Ishikawa (cell line): ENCODE measurements at regions not wholly inside any gene's neighbourhood (a gene's known extent, or its start where the extent isn't known, plus 50 kb on each side); places are given as distances from the start of the nearest gene placed in this dataset.

ENCODE experiments used
- CEBPB ChIP-seq: IDR thresholded peaks from 2 replicates; pipeline ENCODE4 v1.6.1; 2012
- CREB1 ChIP-seq: IDR thresholded peaks from 2 replicates; pipeline ENCODE4 v1.6.1; 2012; ENCODE audit warnings: low read depth
- EGR1 ChIP-seq: IDR thresholded peaks from 2 replicates; pipeline ENCODE4 v1.6.1; 2012
- EP300 ChIP-seq: IDR thresholded peaks from 2 replicates; pipeline ENCODE4 v1.6.1; 2012; ENCODE audit warnings: borderline replicate concordance
- FOXM1 ChIP-seq: IDR thresholded peaks from 2 replicates; pipeline ENCODE4 v1.6.1; 2012; ENCODE audit warnings: low read depth, borderline replicate concordance
- MAX ChIP-seq: IDR thresholded peaks from 2 replicates; pipeline ENCODE4 v1.6.1; 2012
- NFIC ChIP-seq: IDR thresholded peaks from 2 replicates; pipeline ENCODE4 v1.6.1; 2012
- RAD21 ChIP-seq: IDR thresholded peaks from 2 replicates; pipeline ENCODE4 v1.6.1; 2012; ENCODE audit warnings: low read depth
- REST ChIP-seq: IDR thresholded peaks from 2 replicates; pipeline ENCODE4 v1.6.1; 2012; ENCODE audit warnings: low read depth, mild to moderate bottlenecking
- TAF1 ChIP-seq: IDR thresholded peaks from 2 replicates; pipeline ENCODE4 v1.6.1; 2012; ENCODE audit warnings: low read depth, mild to moderate bottlenecking
- TCF12 ChIP-seq: IDR thresholded peaks from 2 replicates; pipeline ENCODE4 v1.6.1; 2012; ENCODE audit warnings: low read depth
- TEAD4 ChIP-seq: IDR thresholded peaks from 2 replicates; pipeline ENCODE4 v1.6.1; 2012
- YY1 ChIP-seq: IDR thresholded peaks from 2 replicates; pipeline ENCODE4 v1.6.1; 2012; ENCODE audit warnings: low read depth
- ZBTB7A ChIP-seq: IDR thresholded peaks from 2 replicates; pipeline ENCODE4 v1.6.1; 2012; ENCODE audit warnings: low read depth
- TF ChIP-seq, protein P1 (sequence below): IDR thresholded peaks from 2 replicates; pipeline ENCODE4 v1.6.1; 2012

GRCh38 chr22:26779929-26780328 lies 122.5 kb downstream of the MIAT start:
- no peak for TF ChIP-seq ZBTB7A
- TF ChIP-seq EP300: no peak
- TF ChIP-seq TAF1: no peak
- TF ChIP-seq MAX: no peak
- no peak for TF ChIP-seq YY1
- no peak for TF ChIP-seq FOXM1
- TF ChIP-seq CEBPB: no peak
- TF ChIP-seq CREB1: no peak
- TF ChIP-seq, protein P1, sequence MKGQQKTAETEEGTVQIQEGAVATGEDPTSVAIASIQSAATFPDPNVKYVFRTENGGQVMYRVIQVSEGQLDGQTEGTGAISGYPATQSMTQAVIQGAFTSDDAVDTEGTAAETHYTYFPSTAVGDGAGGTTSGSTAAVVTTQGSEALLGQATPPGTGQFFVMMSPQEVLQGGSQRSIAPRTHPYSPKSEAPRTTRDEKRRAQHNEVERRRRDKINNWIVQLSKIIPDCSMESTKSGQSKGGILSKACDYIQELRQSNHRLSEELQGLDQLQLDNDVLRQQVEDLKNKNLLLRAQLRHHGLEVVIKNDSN: no peak
- TF ChIP-seq EGR1: no peak
- no peak for TF ChIP-seq REST
- TF ChIP-seq RAD21: no peak
- no peak for TF ChIP-seq TEAD4
- no peak for TF ChIP-seq TCF12
- no peak for TF ChIP-seq NFIC

- TF ChIP-seq FOXM1 (no peak), YY1 (no peak), CEBPB (no peak), MAX (no peak), REST (no peak), NFIC (no peak), EGR1 (no peak), CREB1 (no peak), TEAD4 (no peak)
These were observed 123.1 kb downstream of the MIAT start for GRCh38 chr22:26780521-26780920.

- TF ChIP-seq YY1: no peak
- TF ChIP-seq RAD21: no peak
- TF ChIP-seq TAF1: no peak
- no peak for TF ChIP-seq FOXM1
- no peak for TF ChIP-seq MAX
These were observed 123.7 kb downstream of the MIAT start for GRCh38 chr22:26781062-26781461.

- TF ChIP-seq TCF12 (no peak), TEAD4 (no peak), CREB1 (no peak), EGR1 (no peak), FOXM1 (no peak), MAX (no peak), NFIC (no peak), REST (no peak), ZBTB7A (no peak), CEBPB (no peak), EP300 (no peak), TAF1 (no peak), RAD21 (no peak), YY1 (no peak)
- TF ChIP-seq, protein P1: no peak
These were observed 124.2 kb downstream of the MIAT start for GRCh38 chr22:26781596-26781995.
